GM12892 (cell line): ENCODE measurements at regions not wholly inside any gene's neighbourhood (a gene's known extent, or its start where the extent isn't known, plus 50 kb on each side); places are given as distances from the start of the nearest gene placed in this dataset.

Source experiments
- POLR2A ChIP-seq: IDR thresholded peaks from 2 replicates; pipeline ENCODE4 v1.6.1; 2011; ENCODE audit warnings: low read depth, low read length, control low read depth
- POLR2AphosphoS5 ChIP-seq: IDR thresholded peaks from 2 replicates; pipeline ENCODE4 v1.6.1; 2011; ENCODE audit warnings: low read depth, low read length, control low read depth

- no peak for TF ChIP-seq POLR2AphosphoS5
- TF ChIP-seq POLR2A, result no peak
Observed at GRCh38 chr12:60262378-60262777, 666.5 kb downstream of the SLC16A7 start.
